ENCODE measurements at regions not wholly inside any gene's neighbourhood (a gene's known extent, or its start where the extent isn't known, plus 50 kb on each side); places are given as distances from the start of the nearest gene placed in this dataset.

DNA sequence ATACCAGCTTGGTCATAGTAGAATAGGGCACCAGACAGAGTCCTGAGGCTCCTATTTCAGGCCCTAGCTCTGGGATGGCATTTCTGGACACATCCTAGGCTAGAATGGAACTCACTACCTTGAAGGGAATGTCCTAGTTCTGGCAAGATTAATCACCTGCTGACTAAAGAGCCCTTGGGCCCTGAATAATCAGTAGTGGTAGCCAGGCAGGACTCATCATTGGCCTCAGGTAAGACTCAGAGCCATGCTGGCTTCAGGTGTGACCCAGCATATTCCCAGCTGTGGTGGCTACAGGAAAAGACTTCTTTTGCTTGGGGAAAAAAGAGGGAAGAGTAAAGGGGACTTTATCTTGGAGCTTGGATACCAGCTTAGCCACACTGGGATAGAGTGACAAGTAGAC lies 131.0 kb upstream of the SRD5A2 start:
- no peaks in the 10 kb centered on the region for H4K20me1 ChIP-seq (ENCODE audit: control insufficient read depth, insufficient read depth, low read depth, low read length)
- no peaks in the 10 kb centered on the region for H3K4me1 ChIP-seq (ENCODE audit: control insufficient read depth, low read length)
- no peaks in the 10 kb centered on the region for H3K79me2 ChIP-seq (ENCODE audit: control insufficient read depth, low read length)
- H3K27ac ChIP-seq (ENCODE audit: low read depth, low read length) = no peak overlapping the region
- no peaks in the 10 kb centered on the region for H3K36me3 ChIP-seq (ENCODE audit: control insufficient read depth, low read length)
- no peaks in the 10 kb centered on the region for H3K9me2 ChIP-seq (replicated peaks; ENCODE audit: control insufficient read depth, low read length)
- no peak for TF ChIP-seq EZH2phosphoT487 (IDR thresholded peaks at IDR 0.05; ENCODE audit: borderline replicate concordance, low read length)
- TF ChIP-seq, protein P1, sequence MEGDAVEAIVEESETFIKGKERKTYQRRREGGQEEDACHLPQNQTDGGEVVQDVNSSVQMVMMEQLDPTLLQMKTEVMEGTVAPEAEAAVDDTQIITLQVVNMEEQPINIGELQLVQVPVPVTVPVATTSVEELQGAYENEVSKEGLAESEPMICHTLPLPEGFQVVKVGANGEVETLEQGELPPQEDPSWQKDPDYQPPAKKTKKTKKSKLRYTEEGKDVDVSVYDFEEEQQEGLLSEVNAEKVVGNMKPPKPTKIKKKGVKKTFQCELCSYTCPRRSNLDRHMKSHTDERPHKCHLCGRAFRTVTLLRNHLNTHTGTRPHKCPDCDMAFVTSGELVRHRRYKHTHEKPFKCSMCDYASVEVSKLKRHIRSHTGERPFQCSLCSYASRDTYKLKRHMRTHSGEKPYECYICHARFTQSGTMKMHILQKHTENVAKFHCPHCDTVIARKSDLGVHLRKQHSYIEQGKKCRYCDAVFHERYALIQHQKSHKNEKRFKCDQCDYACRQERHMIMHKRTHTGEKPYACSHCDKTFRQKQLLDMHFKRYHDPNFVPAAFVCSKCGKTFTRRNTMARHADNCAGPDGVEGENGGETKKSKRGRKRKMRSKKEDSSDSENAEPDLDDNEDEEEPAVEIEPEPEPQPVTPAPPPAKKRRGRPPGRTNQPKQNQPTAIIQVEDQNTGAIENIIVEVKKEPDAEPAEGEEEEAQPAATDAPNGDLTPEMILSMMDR (IDR thresholded peaks at IDR 0.05; ENCODE audit: low read depth, low read length, poor library complexity, severe bottlenecking) = no peak
- H3F3A ChIP-seq (ENCODE audit: control insufficient read depth, insufficient read depth) = no peaks in the 10 kb centered on the region
- no peaks in the 10 kb centered on the region for H3K27me3 ChIP-seq (ENCODE audit: control insufficient read depth, low read length)
- no peak overlapping the region for H3K4me3 ChIP-seq (ENCODE audit: low read length)
- H3K4me2 ChIP-seq (ENCODE audit: low read length) = no peak overlapping the region
- no peaks in the 10 kb centered on the region for H3K9me3 ChIP-seq (ENCODE audit: control insufficient read depth, insufficient read depth, low read length)

DNA sequence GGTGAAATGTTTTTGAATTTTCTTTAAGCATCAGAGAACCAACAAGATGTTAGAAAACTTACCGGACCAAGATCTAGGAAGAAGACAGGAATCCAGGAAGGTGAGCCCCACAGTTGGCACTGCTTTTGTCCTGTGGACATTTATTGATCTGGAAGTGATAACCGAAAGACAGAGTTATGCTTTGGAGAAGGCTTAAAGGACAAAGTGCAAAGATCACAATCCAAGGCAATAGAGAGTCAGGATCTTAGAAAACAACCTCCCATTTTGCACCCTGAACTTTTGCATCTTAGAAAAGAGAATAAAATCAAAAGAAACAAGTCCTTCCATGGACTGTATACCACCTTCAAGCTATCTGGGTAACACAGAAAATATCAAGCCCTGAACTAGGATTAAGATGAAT lies 129.4 kb upstream of the SRD5A2 start:
- Histone ChIP-seq H3K79me2 (ENCODE audit: control insufficient read depth, low read length) (no peaks in the 10 kb centered on the region), H3K4me3 (ENCODE audit: low read length) (no peak overlapping the region), H3K36me3 (ENCODE audit: control insufficient read depth, low read length) (no peaks in the 10 kb centered on the region), H3K27ac (ENCODE audit: low read depth, low read length) (no peak overlapping the region), H3K4me2 (ENCODE audit: low read length) (no peak overlapping the region), H3K9me2 (replicated peaks; ENCODE audit: control insufficient read depth, low read length) (no peaks in the 10 kb centered on the region), H3K9me3 (ENCODE audit: control insufficient read depth, insufficient read depth, low read length) (no peaks in the 10 kb centered on the region), H3K27me3 (ENCODE audit: control insufficient read depth, low read length) (no peaks in the 10 kb centered on the region), H4K20me1 (ENCODE audit: control insufficient read depth, insufficient read depth, low read depth, low read length) (no peaks in the 10 kb centered on the region), H3F3A (ENCODE audit: control insufficient read depth, insufficient read depth) (no peaks in the 10 kb centered on the region), H3K4me1 (ENCODE audit: control insufficient read depth, low read length) (no peaks in the 10 kb centered on the region)
- TF ChIP-seq EZH2phosphoT487 (IDR thresholded peaks at IDR 0.05; ENCODE audit: borderline replicate concordance, low read length) = no peak
- TF ChIP-seq, protein P1 (IDR thresholded peaks at IDR 0.05; ENCODE audit: low read depth, low read length, poor library complexity, severe bottlenecking) = no peak

DNA sequence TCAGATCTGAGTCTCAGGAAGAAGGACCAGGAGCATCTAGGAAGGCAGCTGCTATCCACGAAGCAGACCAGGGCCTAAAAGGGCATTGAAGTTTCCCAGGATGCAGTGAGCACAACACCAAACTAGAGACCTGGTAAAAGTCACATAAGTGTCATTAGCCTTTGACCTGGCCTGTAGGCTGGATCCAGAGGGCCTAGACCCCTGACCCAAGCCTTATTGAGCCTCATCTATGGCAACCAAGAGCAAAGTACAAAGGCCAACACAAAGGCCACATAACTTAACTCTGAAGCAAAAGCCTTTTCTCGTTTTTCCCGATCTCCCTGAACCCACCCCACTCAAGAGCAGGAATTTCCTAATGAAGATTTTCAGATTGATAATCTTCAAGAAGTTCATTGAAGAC lies 127.3 kb upstream of the SRD5A2 start:
- Histone ChIP-seq H3K27me3 (ENCODE audit: control insufficient read depth, low read length) (no peaks in the 10 kb centered on the region), H3K36me3 (ENCODE audit: control insufficient read depth, low read length) (no peaks in the 10 kb centered on the region), H3K27ac (ENCODE audit: low read depth, low read length) (no peak overlapping the region), H3K4me1 (ENCODE audit: control insufficient read depth, low read length) (no peaks in the 10 kb centered on the region), H3K9me2 (replicated peaks; ENCODE audit: control insufficient read depth, low read length) (no peaks in the 10 kb centered on the region), H4K20me1 (ENCODE audit: control insufficient read depth, insufficient read depth, low read depth, low read length) (no peaks in the 10 kb centered on the region), H3K79me2 (ENCODE audit: control insufficient read depth, low read length) (no peaks in the 10 kb centered on the region), H3F3A (ENCODE audit: control insufficient read depth, insufficient read depth) (no peaks in the 10 kb centered on the region), H3K4me3 (ENCODE audit: low read length) (no peak overlapping the region), H3K9me3 (ENCODE audit: control insufficient read depth, insufficient read depth, low read length) (no peaks in the 10 kb centered on the region), H3K4me2 (ENCODE audit: low read length) (no peak overlapping the region)
- TF ChIP-seq, protein P1 (IDR thresholded peaks at IDR 0.05; ENCODE audit: low read depth, low read length, poor library complexity, severe bottlenecking) = no peak
- TF ChIP-seq EZH2phosphoT487 (IDR thresholded peaks at IDR 0.05; ENCODE audit: borderline replicate concordance, low read length) = no peak
